Transverse colon (tissue), 4 donors: ENCODE measurements at regions not wholly inside any gene's neighbourhood (a gene's known extent, or its start where the extent isn't known, plus 50 kb on each side); places are given as distances from the start of the nearest gene placed in this dataset.

Source experiments
- DNase-seq: peaks from one replicate; pipeline ENCODE4 v3.0.0-alpha.2; 2019
- H3K27ac ChIP-seq, 4 donors: fragments of 200-600 bp; sonication (generic); 2 replicates each; pipeline ENCODE4 v1.5.1; 2016 to 2018; ENCODE audit warnings: inconsistent platforms in 4 of 4
- H3K27me3 ChIP-seq: fragments of 200-600 bp; sonication (generic); 2 replicates; pipeline ENCODE4 v1.5.1; 2017; ENCODE audit warnings: inconsistent platforms
- H3K36me3 ChIP-seq, 4 donors: fragments of 200-600 bp; sonication (generic); 2 replicates each; pipeline ENCODE4 v1.5.1; 2017 to 2019; ENCODE audit warnings: inconsistent platforms in 4 of 4
- H3K4me1 ChIP-seq, 4 donors: fragments of 200-600 bp; sonication (generic); 2 replicates each; pipeline ENCODE4 v1.5.1; 2017 to 2020; ENCODE audit warnings: inconsistent platforms in 4 of 4
- H3K4me3 ChIP-seq, 4 donors: fragments of 200-600 bp; sonication (generic); 1 replicate in 1 of 4; 2 replicates in 3 of 4; pipeline versions ENCODE4 v1.5.1 to v1.6.1; 2017 to 2019; ENCODE audit warnings: inconsistent platforms in 4 of 4
- H3K9me3 ChIP-seq, 2 donors: fragments of 200-600 bp; sonication (generic); 2 replicates each; pipeline ENCODE4 v1.5.1; 2017 to 2019; ENCODE audit warnings: inconsistent platforms in 2 of 2
- EP300 ChIP-seq: sonication (generic); formaldehyde crosslinking; IDR thresholded peaks from one replicate; pipeline ENCODE4 v1.6.1; 2017; ENCODE audit warnings: antibody characterized with exemption, low read depth
- POLR2A ChIP-seq: fragments of 450-650 bp; IDR thresholded peaks from one replicate; pipeline ENCODE4 v1.6.1; 2016; ENCODE audit warnings: antibody characterized with exemption, mild to moderate bottlenecking, moderate library complexity
- POLR2AphosphoS5 ChIP-seq, 3 donors: sonication (generic); formaldehyde crosslinking; IDR thresholded peaks; one replicate each; pipeline ENCODE4 v1.6.1; 2016; ENCODE audit warnings: antibody characterized with exemption in 3 of 3
- WGBS, 2 donors: methylation state at CpG; one replicate each; pipeline ENCODE4 v1.1.5; 2018; ENCODE audit warnings: low coverage in 1 of 2; 5-methylcytosine and 5-hydroxymethylcytosine counted together
- in situ Hi-C, 4 donors: fragments of 200-750 bp; cut with MboI; loops; one replicate each; pipeline versions ENCODE4 v1.15.0 to v1.15.1; 2017; ENCODE audit warnings: low sequenced_read_pairs in 3 of 4, low pct_ligation_motif_present in 1 of 4, low pct_unique_long_range_greater_than_20kb in 1 of 4
- intact Hi-C: fragments of 100-400 bp; cut with DNase I; formaldehyde crosslinking; loops from one replicate; pipeline ENCODE4 v1.15.1; 2023; ENCODE audit warnings: low total_unique reads
- TF ChIP-seq, protein P1 (sequence below), 5 experiments: fragments of 200-600 bp in 3 of 5; fragments of 450-650 bp in 2 of 5; sonication (generic) in 3 of 5; IDR thresholded peaks; 1 replicate in 2 of 5; 2 replicates in 3 of 5; pipeline ENCODE4 v1.5.1; 2016 to 2017; ENCODE audit warnings: antibody characterized with exemption in 5 of 5, inconsistent platforms in 3 of 5, mild to moderate bottlenecking in 2 of 5, moderate library complexity in 1 of 5

DNA sequence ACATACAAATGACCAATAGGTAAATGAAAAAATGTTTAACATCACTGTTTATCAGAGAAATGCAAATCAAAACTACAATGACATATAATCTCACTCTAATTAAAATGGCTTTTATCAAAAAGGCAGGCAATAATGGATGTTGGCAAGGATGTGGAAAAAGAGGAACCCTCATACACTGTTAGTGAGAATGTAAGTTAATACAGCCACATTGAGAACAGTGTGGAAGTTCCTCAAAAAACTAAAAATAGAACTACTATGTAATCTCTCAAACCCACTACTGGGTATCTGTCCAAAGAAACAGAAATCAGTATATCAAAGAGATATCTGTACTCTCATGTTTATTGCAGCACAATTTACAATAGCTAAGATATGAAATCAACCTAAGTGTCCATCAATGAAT is 165.9 kb upstream of the HHIP start:
- in situ Hi-C loops: no loop called here
- H3K4me1 ChIP-seq: no peaks in the 10 kb centered on the region
- no peak for TF ChIP-seq EP300
- TF ChIP-seq, protein P1, sequence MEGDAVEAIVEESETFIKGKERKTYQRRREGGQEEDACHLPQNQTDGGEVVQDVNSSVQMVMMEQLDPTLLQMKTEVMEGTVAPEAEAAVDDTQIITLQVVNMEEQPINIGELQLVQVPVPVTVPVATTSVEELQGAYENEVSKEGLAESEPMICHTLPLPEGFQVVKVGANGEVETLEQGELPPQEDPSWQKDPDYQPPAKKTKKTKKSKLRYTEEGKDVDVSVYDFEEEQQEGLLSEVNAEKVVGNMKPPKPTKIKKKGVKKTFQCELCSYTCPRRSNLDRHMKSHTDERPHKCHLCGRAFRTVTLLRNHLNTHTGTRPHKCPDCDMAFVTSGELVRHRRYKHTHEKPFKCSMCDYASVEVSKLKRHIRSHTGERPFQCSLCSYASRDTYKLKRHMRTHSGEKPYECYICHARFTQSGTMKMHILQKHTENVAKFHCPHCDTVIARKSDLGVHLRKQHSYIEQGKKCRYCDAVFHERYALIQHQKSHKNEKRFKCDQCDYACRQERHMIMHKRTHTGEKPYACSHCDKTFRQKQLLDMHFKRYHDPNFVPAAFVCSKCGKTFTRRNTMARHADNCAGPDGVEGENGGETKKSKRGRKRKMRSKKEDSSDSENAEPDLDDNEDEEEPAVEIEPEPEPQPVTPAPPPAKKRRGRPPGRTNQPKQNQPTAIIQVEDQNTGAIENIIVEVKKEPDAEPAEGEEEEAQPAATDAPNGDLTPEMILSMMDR (IDR thresholded peaks at IDR 0.05): no peak
- H3K36me3 ChIP-seq: no peaks in the 10 kb centered on the region
- no peaks in the 10 kb centered on the region for H3K27me3 ChIP-seq
- no peaks in the 10 kb centered on the region for H3K9me3 ChIP-seq
- no peak overlapping the region for H3K4me3 ChIP-seq
- intact Hi-C loops: no loop called here
- H3K27ac ChIP-seq: no peak overlapping the region
- no peak for DNase-seq

DNA sequence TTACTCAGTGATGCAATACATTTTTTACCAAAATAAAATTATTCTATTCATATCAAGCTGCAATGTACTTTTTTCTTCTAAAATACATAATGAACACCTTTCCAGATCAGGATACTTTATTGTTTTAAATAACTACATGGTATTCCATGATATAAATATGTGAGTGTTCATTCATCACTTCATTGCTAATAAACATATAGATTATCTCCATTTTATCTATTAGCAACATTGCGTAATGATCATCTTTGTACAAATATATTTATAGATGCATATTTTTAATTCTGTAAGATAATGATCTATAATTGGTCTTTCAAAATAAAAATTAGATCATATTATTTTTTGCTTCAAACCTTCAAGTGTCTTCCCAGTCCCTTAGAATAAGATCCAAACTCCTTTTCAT is 156.1 kb upstream of the HHIP start:
- Histone ChIP-seq H3K36me3 (no peaks in the 10 kb centered on the region), H3K27me3 (no peaks in the 10 kb centered on the region), H3K4me3 (no peak overlapping the region), H3K9me3 (no peaks in the 10 kb centered on the region), H3K4me1 (no peaks in the 10 kb centered on the region), H3K27ac (no peak overlapping the region)
- intact Hi-C loops: no loop called here
- in situ Hi-C loops: no loop called here
- 97 to 100% methylated on average over 1 of the region's 1 CpG for WGBS, 2 donors
- TF ChIP-seq, protein P1 (IDR thresholded peaks at IDR 0.05): no peak
- TF ChIP-seq POLR2A: no peak
- TF ChIP-seq POLR2AphosphoS5 (IDR thresholded peaks at IDR 0.05): no peak
- TF ChIP-seq EP300: no peak
- no peak for DNase-seq

DNA sequence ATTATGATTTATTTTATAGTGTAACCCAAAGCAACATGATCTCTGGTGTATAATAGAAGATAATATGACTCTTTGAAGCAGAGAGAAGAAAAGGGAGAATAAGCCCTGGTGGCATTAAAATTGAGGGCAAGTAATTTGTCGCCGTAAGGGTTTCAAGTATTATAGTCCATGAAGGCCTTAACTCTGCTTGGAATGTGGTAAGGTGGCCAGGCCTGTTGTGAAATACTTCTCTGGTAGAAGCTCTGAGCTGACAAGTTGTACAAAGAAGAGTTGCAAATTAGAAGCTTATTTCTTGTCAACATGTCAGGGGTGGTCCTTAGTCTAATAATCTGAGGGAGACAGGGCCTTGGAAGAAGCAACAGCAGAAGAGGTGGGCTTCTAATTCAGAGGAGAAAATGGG is 151.7 kb upstream of the HHIP start:
- in situ Hi-C loops: no loop called here
- no peaks in the 10 kb centered on the region for H3K4me1 ChIP-seq

DNA sequence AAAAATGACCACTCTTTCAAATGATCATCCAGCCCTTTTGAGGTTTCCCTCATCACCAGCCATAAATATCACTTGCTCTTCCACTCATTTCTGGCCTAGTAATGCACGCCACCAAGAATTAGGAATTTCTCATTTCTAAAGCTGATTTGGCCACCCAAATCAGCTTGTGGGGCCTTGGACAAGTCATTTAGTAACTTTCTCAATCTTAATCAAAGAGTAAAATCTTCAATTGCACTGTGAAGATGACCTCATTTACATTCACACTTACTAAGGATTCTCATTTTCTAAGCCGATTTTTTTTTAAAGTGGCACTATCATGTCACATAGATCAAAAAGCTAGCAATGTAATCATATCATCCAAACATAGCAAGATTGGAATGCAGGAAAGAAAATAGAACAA is 150.0 kb upstream of the HHIP start:
- H3K27me3 ChIP-seq: no peaks in the 10 kb centered on the region
- DNase-seq: no peak
- intact Hi-C loops (no loop called here), in situ Hi-C loops (no loop called here)
- no peak for TF ChIP-seq EP300
- TF ChIP-seq POLR2AphosphoS5 (IDR thresholded peaks at IDR 0.05): no peak
- TF ChIP-seq, protein P1 (IDR thresholded peaks at IDR 0.05): no peak
- no peak for TF ChIP-seq POLR2A
- no peaks in the 10 kb centered on the region for H3K9me3 ChIP-seq
- H3K27ac ChIP-seq: no peak overlapping the region
- no peaks in the 10 kb centered on the region for H3K36me3 ChIP-seq
- WGBS, 2 donors: 69 to 73% methylated on average over 2 of the region's 2 CpGs
- H3K4me3 ChIP-seq: no peak overlapping the region
- no peaks in the 10 kb centered on the region for H3K4me1 ChIP-seq

More for the DNA sequence above, 151.7 kb upstream of the HHIP start:
- H3K36me3 ChIP-seq: no peaks in the 10 kb centered on the region
- intact Hi-C loops: no loop called here
- no peak overlapping the region for H3K27ac ChIP-seq
- no peaks in the 10 kb centered on the region for H3K27me3 ChIP-seq
- TF ChIP-seq, protein P1 (IDR thresholded peaks at IDR 0.05): no peak
- no peak for TF ChIP-seq POLR2A
- no peaks in the 10 kb centered on the region for H3K9me3 ChIP-seq
- WGBS, 2 donors: 88 to 100% methylated on average over 2 of the region's 2 CpGs
- no peak overlapping the region for H3K4me3 ChIP-seq
- no peak for DNase-seq
